Stimulated activated CD4-positive, alpha-beta T cell treated with anti-CD3 and anti-CD28 coated beads, Interleukin-15, amount 100 ng/mL, for 24 hours (primary cell): ENCODE measurements at regions not wholly inside any gene's neighbourhood (a gene's known extent, or its start where the extent isn't known, plus 50 kb on each side); places are given as distances from the start of the nearest gene placed in this dataset.
"Not testable (repeated sequence)": the region's sequence is repeated elsewhere in the genome, so short reads cannot be mapped to it uniquely, and the experiment has no call there.

Source experiments
- DNase-seq: peaks from one replicate; pipeline ENCODE4 v3.0.0-alpha.2; 2020

DNA sequence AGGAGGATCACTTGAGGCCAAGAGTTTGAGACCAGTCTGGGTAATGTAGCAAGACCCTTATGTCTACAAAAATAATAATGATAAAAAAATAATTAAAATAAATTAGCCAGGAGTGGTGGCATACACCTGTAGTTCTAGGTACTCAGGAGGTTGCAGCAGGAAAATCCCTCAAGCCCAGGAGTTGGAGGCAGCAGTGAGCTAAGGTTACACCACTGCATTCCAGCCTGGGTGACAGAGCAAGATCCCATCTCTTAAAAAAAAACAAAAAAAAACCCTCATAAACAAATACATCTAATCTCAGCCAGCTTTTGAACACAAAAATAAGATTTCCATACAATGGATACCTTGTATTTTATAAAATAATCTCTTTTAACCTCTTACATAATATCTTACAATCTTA is 363.3 kb upstream of the KLF4 start:
- DNase-seq, result no peak

DNA sequence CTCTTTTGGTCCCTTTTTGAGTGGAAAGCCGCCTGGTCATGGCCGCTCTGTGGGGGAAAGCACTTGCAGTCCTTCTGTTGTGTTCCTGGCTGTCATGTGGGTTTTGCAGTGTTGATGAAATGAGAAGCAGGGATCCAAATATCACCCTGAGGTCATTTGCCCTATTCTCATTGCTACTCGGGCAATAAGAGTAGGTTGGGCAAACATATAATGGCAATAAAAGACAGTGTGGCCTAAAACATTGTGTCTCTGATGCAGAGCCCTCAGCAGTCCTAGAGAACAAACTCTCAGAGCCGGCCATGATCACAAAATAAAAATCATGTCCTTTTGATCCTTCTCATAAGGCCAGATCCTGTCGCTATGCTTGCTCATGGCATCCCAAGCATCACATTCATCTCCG is 361.1 kb upstream of the KLF4 start:
- DNase-seq, result no peak

DNA sequence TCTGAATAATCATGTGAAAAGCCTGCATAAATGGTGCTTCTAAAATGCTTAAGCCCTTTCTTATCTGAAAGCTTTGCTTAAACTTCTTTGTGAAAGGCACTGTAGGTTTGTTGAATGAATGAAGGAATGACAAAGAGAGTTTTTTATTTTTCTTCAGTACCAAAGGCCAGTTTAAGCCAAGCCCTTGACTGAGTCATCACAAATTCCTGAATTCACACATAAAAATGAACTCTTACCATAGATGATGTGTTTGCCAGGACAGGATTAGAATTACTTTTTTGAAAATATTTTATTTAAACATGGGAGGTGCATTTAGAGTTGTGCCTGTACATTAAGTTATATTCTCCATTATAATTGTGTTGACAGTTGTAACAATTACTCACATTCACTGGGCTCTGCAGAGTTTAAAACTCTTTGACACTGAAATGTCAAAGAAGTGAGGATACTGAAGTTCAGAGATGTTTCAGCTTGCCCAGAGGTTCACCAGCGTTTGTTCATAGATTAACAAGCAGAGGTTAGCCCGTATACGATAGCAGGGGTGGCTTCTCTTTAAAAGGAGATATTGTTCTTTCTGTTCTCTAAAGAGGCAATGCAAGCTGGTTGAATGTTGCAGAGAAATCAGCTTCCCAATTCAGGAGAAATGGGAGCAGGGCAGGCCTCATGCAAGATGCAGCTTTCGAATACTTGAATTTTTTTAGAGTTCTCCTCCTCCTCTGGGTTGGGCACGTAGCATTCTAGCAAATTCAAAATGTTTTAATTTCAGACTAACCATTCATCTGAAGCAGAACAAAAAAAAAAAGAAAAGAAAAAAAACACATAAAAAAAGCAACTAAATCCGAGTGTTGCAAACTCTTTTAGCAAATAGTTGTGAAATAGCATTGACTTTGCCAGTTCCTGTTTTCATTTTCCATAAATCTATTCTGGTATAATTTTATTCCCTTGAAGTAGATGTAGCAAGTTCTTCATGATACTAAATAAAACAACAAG is 358.7 kb upstream of the KLF4 start:
- DNase-seq, result no peak

DNA sequence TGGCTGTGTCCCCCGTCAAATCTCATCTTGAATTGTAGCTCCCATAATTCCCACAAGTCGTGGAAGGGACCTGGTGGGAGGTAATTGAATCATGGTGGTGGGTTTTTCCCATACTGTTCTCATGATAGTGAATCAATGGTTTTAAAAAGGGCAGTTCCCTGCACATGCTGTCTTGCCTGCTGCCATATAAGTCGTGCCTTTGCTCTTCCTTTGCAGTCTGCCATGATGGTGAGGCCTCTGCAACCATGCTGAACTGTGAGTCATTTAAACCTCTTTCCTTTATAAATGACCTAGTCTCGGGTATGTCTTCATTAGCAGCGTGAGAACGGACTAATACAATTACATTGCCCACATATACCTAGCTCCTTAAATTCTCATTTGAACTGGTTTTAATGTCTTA is 353.0 kb upstream of the KLF4 start:
- no peak for DNase-seq

DNA sequence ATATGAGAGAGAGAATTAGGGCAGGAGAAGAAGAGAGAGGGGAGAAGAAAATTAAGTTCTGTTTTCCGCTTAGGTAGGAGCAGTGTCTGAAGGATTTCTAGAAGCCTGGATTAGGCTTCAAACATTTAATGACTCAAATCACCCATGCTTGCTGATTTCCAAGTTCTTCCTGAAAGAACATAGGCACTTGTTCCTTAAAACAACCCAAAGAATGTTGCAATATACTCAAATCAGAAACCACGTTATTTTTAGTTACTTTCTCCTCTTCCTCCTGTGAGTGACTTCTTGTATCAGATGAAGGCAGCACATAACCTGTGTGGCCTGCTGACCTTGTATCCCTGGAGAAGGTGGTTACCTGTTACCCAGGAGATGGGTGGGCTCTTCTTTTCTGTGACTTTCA is 351.5 kb upstream of the KLF4 start:
- DNase-seq, result no peak

DNA sequence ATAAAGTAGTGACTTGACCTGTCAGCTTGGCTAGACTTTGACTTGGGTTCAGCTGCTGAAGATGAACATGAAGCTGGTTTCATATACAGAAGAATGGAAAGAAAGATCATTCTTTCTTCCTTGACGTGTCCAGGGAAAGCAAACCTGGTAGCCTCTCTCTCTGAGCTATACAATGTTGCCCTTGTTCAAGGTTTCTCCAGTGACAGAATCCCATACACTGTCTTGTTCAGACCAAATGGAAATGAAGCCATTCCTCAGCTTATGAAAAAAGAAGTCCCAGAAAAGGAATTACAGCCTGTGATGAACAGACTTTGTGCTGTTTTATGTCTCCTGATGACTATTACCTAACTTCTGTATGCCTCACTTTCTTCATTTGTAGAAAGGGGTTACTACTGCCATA is 349.8 kb upstream of the KLF4 start:
- no peak for DNase-seq

DNA sequence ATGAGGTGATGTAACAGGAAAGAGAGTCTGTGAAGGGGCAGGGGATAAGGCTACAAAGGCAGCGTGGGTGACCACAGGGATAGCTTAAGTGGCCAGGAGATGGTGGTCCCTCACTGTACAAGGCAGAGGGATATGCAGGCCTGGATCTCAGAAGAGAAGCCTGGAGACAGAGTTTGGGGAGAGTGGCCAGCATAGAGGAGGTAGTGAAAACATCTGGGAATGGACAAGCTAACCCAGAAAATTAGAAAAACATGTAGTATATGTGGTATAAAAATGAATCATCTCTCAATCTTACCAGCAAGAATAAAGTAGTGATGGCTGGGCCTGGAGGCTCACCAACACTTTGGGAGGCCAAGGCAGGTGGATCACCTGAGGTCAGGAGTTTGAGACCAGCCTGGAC is 349.2 kb upstream of the KLF4 start:
- DNase-seq, result no peak

DNA sequence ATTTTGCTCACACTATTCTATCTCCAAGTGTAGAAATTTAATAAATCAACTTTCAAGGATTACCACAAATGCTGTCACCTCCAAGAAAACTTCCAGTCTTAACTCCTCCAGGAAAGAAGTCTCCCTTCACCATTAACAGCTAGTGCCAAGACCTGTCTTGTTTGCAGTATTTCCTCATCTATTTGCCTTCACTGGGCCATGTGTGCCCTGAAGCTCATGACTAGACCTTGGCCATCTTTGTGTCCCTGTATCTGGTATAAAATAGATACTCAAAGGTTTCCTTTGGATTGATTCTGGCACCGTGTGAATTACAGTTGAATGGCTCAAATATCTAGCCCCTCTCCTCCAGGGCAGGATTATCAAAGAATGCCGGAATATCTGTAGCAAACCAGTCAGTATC is 346.7 kb upstream of the KLF4 start:
- no peak for DNase-seq

DNA sequence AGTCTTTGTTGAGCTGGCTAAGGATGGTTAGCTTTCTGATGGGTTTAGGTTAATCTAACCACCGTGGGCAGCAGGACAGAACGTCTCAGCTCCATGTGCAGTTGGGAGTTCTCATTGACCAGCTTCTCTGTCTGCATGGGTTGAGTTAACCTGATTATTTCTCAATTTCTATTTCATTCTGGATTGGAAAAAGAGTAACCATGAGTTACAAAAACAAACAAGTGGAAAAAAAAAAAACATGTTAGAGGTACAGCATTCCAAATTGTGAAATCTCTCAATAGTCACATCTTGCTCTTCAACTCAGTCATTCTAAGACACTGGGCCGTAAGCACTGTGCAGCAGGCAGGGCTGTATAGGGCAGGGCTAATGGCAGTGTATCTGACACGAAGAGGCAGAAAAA is 343.7 kb upstream of the KLF4 start:
- DNase-seq, result no peak

DNA sequence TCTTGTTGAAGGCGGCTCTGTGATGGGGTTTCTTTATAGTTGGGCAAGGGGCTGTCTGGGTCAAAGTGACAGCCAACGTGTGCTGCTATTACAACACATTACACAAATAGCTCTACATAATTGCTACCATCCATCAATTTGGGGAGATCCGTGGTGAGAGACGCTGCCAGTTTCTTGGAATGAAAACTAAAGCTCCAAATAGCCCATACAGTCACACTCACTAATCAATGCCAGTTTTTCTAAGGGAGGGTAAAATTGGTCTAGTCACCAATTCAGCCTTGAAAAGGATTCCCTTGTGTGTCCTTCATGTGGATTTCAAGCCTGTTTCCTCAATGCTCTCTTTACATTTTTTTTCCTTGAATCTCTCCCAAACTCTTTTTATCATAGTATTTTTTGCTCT is 343.3 kb upstream of the KLF4 start:
- DNase-seq, result no peak

DNA sequence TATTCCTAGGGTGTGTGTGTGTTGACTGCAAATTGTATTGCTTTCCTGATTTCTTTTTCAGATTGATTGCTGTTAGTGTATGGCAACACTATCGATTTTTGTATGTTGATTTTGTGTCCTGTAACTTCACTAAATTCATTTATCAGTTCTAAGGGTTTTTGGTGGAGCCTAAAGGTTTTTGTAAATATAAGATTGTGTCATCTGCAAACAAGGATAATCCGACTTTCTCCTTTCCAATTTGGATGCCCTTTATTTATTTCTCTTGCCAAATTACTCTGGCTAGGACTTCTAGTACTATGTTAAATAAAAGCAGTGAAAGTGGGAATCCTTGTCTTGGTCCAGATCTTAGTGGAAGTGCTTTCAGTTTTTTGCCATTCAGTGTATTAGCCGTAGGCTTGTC is 340.9 kb upstream of the KLF4 start:
- no peak for DNase-seq

DNA sequence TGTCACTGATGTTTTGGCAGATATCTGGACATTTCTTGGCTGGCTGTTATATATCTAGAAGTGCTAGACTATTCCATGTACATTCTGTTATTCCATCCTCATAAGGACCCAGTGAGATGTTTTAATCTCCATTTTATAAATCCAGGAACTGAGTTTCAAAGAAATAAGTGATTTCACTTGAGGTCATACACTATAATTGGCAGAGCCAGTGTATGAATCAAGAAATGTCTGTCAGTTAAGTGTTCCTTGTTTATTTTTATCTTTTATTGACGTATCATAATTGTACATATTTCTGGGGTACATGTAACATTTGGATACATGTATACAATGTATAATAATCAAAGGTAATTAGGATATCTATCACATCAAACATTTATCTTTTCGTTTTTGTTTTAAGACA is 338.3 kb upstream of the KLF4 start:
- no peak for DNase-seq

DNA sequence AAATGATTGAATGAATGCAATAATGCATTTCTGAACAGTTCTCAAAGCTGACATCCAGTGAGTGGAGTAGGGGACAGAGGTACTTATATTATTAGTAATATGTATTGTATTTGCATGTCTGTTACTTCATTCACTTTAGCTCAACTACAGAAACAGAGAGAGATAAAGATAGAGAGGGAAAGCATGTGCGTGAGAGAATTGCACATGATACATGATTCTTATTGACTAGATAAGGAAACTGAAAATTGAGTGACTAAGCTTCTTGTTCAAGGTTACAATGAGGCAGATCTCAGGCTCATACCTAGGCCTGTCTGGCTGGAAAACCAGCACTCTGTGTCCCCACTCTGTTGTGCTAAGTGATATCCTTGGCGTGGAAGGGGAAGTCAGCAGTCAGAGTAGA is 337.7 kb upstream of the KLF4 start:
- DNase-seq, result no peak

DNA sequence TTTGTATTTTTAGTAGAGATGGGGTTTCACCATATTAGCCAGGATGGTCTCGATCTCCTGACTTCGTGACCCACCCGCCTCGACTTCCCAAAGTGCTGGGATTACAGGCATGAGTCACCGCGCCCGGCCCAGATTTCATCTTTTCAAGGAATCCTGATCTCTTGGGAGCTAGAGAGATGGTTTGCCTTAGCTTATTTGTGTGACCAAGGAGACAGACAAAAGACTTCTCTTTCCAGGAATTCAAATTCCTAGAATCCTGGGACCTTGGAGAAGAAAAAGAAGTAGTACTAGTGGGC is 337.1 kb upstream of the KLF4 start:
- not testable (repeated sequence) for DNase-seq

DNA sequence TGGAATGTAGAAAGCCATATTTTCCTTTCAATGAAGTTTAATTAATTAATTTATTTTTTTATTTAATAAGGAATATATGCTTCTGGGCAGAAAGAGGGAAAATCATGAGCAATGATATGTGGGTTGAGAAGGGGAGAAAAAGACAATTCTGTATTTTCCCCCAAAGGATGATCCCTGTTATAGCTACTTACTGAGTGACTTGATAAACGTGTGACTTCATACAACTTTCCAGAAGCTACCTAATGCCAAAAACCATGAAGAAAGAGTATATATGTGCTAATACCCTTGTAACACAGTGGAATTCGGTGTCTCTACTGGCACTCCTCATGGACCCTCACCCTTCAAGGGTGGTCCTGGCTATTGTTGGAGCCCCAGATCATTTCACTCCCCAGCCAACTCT is 335.0 kb upstream of the KLF4 start:
- DNase-seq, result no peak

DNA sequence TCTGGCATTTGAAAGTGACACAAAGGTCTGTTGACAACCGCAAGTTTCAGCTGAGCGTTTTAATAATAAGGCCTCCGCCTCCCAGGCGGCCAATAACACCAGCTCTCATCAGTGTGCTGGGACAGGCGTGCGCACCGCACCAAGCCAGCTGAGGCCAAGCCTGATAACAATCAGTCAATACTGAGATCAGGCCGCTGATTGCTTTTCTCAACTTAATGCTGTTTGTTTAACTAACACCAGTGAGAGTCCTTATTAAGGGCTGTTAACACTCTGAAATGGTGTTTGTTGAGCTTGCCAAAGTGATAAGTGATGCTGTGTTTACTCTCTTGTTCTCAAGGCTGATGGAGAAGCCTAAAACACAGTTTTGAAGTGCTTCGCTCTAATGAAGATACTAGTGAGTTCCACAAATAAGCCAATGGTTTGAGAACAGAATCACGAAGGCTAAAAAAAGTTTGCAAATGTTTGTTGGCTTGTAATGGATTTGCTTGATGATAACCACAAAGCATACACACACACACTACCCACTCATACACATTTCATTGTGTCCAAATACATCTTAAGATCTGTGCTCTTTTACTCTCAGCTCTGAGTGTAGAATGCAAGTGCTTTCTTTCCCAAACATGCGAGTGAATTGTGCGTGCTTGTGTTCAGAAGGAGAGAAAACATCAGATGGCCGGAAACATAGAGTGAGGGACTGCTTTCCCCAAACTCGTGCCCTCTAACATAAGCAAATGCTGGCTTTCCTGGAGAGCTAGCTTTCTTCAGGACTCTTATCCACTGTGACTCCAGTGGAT is 330.4 kb upstream of the KLF4 start:
- no peak for DNase-seq

DNA sequence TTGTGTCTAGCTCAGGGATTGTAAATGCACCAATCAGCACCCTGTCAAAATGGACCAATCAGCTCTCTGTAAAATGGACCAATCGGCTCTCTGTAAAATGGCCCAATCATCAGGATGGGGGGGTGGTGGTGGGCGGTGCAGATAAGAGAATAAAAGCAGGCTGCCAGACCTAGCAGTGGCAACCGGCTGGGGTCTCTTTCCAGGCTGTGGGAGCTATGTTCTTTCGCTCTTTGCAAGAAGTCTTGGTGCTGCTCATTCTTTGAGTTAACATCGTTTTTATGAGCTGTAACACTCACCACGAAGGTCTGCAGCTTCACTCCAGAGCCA is 328.9 kb upstream of the KLF4 start:
- peak; percentile 2 for DNase-seq

DNA sequence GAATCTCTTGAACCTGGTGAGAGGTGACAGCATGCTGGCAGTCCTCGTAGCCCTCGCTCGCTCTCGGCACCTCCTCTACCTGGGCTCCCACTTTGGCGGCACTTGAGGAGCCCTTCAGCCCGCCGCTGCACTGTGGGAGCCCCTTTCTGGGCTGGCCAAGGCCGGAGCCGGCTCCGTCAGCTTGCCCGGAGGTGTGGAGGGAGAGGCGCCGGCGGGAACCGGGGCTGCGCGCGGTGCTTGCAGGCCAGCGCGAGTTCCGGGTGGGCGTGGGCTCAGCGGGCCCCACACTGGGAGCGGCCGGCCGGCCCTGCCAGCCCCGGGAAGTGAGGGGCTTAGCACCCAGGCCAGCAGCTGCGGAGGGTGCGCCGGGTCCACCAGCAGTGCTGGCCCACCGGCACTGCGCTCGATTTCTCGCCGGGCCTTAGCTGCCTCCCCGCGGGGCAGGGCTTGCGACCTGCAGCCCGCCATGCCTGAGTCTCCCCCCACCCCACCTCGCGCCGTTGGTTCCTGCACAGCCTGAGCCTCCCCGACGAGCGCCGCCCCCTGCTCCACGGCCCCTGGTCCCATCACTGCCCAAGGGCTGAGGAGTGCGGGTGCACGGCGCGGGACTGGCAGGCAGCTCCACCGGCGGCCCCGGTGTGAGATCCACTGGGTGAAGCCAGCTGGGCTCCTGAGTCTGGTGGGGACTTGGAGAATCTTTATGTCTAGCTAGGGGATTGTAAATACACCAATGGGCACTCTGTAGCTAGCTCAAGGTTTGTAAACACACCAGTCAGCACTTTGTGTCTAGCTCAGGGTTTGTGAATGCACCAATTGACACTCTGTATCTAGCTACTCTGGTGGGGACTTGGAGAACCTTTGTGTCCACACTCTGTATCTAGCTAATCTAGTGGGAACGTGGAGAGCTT is 328.3 kb upstream of the KLF4 start:
- DNase-seq, result not testable (repeated sequence)

DNA sequence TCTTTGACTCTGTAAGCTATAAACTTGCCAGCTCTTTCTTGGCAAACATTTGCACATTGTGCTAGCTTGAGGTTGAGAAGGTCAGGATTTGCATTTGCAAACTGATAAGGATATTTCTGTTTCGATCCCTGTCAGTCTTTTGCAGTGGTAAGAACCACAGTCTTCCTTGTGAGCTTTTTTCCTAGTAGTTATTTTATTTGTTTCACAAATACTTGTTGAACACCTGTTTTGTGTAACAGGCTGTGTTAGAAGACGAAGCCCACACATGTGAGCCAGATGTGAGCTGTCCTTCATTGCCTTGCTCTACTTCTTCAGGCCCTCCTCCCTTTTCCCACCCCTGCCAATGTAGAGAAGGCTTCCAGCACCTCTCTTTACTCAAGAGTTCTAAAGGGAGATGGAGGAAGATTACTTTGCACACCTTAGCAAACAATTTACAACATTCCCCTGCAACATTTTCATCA is 327.0 kb upstream of the KLF4 start:
- DNase-seq, result no peak

DNA sequence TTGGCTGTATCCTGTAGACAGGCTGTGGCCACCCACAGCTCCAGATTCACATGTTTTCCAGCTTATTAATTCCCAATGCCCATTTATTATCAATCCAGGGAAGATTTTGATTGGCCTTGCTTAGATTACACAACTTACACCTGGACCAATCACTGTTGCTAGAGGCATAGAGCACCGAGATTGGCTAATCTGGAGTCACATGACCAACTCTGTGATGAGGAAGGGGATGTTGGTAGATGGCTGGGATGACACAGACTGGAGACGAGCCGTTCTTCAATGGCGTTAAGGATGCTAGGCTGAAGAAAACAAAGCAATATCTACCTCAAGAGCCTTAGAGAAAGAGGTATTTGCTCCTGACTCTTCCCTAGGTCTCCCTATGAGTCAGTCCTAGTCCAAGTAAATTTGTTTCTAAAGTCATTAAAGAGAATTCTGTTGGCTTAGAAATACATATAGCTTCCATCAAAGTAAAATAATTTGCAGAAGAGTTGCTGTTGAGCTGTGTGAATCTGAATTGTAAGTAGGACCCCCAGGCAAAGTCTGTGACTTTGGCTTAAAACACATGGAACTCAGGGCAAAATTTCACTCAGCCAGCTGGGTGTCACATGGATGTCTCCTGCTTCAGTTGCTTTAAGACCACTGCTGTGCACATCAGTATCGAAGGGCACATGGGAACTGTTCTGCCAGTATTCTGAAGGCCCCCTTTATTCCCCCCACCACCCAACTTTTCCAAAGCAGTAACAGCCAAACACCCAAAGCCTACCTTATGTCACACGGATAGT is 326.4 kb upstream of the KLF4 start:
- DNase-seq, result no peak

DNA sequence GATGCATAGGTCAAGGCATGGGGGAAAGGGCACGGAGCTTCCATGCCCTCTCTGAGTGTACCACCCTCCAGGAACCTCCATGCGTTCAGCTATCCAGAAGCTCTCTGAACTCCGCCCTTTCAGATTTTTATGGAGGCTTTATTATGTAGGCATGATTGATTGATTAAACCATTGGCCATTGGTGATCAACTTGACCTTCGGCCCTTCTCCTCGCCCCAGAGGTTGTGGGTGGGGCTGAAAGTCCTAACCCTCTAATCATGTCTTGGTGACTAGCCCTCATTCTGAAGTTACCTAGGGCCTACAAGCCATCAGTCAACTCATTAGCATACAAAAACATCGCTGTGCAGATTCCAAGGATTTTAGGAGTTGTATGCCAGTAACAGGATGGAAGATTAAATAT is 323.7 kb upstream of the KLF4 start:
- DNase-seq, result no peak

DNA sequence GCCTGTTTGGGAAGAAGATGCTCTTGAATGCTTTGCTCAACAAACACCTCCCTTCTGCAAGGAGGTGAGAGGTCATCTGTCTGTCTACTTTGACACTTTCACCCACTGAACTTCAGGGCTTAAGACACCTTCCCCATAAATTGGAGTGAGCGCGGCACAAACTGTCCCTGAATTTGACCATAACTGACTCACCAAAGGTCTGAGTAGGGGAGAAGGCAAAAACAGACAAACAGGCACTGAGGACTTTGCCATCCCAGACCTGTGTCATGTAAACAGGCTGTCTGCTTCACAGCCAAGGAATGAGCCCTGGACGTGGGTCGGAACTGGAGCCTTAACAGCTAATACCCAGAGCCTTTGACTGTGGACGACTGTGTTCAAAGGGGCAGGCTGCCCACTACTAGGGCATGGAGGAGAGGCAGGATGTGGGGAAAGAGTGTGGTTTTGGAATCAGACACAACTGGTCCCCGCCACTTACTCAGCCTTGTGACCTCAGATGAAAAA is 320.9 kb upstream of the KLF4 start:
- no peak for DNase-seq
